ENCODE measurements at regions not wholly inside any gene's neighbourhood (a gene's known extent, or its start where the extent isn't known, plus 50 kb on each side); places are given as distances from the start of the nearest gene placed in this dataset.
A peak's percentile ranks its signal among the peaks of the same experiment; 100 is the strongest.
"Not testable (repeated sequence)": the region's sequence is repeated elsewhere in the genome, so short reads cannot be mapped to it uniquely, and the experiment has no call there.

DNA sequence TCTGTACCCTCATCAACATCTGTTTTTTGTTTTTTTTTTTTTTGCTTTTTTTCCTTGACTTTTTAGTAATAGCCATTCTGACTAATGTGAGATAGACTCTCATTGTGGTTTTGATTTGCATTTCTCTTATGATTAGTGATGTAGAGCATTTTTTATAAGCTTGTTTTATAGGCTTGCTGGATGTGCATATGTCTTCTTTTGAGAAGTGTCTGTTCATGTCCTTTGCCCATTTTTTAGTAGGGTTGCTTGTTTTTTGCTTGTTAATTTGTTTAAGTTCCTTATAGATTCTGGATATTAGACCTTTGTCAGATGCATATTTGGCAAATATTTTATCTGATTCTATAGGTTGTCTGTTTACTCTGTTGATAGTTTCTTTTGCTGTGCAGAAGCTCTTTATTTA lies 53.5 kb upstream of the FAR1 start:
- DNase-seq, POLR2A ChIA-PET, H3K27ac Mint-ChIP-seq, ATAC-seq, H3K4me1 Mint-ChIP-seq, H3K4me3 Mint-ChIP-seq: not testable (repeated sequence)
- Mint-ChIP-seq H3K36me3 (peaks cover 0 to 40% (median 7%) of the 10 kb centered on the region in 3 donors), H3K27me3 (peaks cover 4 to 11% (median 4%) of the 10 kb centered on the region in 5 donors), H3K9me3 (peaks cover 15 to 65% (median 50%) of the 10 kb centered on the region in 9 donors)

GRCh38 chr11:13608656-13609055 lies 59.8 kb upstream of the FAR1 start:
- ATAC-seq (no peak), DNase-seq (no peak)
- Mint-ChIP-seq H3K9me3 (peaks cover 0 to 6% (median 4%) of the 10 kb centered on the region in 9 donors), H3K36me3 (peaks cover 0 to 1% (median 0%) of the 10 kb centered on the region in 3 donors), H3K27me3 (peaks cover 0 to 12% (median 3%) of the 10 kb centered on the region in 5 donors), H3K27ac (no peak overlapping the region), H3K4me3 (no peak overlapping the region), H3K4me1 (no peaks in the 10 kb centered on the region)
- POLR2A ChIA-PET, result no interaction called here

GRCh38 chr11:13606701-13607100 lies 61.8 kb upstream of the FAR1 start:
- ATAC-seq (no peak), DNase-seq (no peak)
- H3K27me3 Mint-ChIP-seq, result peaks cover 0 to 13% (median 2%) of the 10 kb centered on the region in 5 donors
- H3K27ac Mint-ChIP-seq, result no peak overlapping the region
- H3K4me3 Mint-ChIP-seq, result no peak overlapping the region
- no peaks in the 10 kb centered on the region for H3K4me1 Mint-ChIP-seq
- H3K9me3 Mint-ChIP-seq, result no peaks in the 10 kb centered on the region
- H3K36me3 Mint-ChIP-seq, result no peaks in the 10 kb centered on the region
- POLR2A ChIA-PET, result no interaction called here

DNA sequence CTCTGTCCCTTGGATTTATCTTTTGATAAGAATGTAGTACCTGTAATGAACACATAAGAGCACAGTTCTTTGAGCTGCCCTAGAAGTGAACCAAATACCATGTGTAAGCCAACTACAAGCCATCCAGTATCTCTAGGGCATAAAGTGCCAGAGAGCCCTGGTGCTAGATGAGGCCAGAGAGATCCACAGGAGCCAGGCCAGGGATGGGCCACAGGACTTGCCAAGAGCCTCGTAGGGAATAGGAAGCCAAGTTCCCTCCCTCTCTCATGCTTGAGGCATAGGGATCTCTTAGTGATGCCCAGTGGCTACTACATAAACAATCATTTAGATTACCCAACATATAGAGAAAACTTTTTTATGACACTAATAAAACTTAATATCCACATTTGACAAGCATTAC lies 64.8 kb upstream of the FAR1 start:
- H3K36me3 Mint-ChIP-seq, result no peaks in the 10 kb centered on the region
- no peaks in the 10 kb centered on the region for H3K4me1 Mint-ChIP-seq
- H3K4me3 Mint-ChIP-seq, result no peak overlapping the region
- POLR2A ChIA-PET, result no interaction called here
- no peak overlapping the region for H3K27ac Mint-ChIP-seq
- H3K9me3 Mint-ChIP-seq, result no peaks in the 10 kb centered on the region
- ATAC-seq (no peak), DNase-seq (no peak)
- peaks cover 2 to 14% (median 9%) of the 10 kb centered on the region in 5 donors for H3K27me3 Mint-ChIP-seq

DNA sequence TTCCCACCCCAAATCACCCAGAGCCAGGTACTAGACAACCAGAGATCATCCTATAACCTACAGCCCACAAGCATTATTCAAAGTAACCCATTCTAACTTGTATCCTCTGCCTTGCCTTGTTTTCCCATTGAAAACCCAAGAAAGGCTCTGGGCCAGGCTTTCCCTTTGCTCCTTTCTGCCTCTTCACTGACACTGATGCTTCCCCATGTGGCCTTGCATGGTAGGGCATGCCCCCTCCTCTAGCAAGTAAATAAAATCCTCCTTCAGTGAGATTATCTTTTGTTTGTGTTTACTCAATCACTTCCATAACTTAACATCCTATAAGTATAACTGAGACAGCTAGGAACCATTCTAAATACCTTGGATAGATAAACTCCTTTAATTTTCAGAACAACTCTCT lies 65.6 kb upstream of the FAR1 start:
- no peaks in the 10 kb centered on the region for H3K4me1 Mint-ChIP-seq
- H3K27me3 Mint-ChIP-seq, result peaks cover 2 to 14% (median 8%) of the 10 kb centered on the region in 5 donors
- no peaks in the 10 kb centered on the region for H3K36me3 Mint-ChIP-seq
- POLR2A ChIA-PET, result no interaction called here
- no peak overlapping the region for H3K27ac Mint-ChIP-seq
- no peak for ATAC-seq
- DNase-seq, result no peak
- H3K9me3 Mint-ChIP-seq, result peaks cover 0 to 2% (median 0%) of the 10 kb centered on the region in 9 donors
- H3K4me3 Mint-ChIP-seq, result no peak overlapping the region

- peak overlapping the region in 1 of 10 donors; percentile 58 for H3K27ac Mint-ChIP-seq
These were observed 71.7 kb upstream of the FAR1 start for GRCh38 chr11:13596611-13597326.

DNA sequence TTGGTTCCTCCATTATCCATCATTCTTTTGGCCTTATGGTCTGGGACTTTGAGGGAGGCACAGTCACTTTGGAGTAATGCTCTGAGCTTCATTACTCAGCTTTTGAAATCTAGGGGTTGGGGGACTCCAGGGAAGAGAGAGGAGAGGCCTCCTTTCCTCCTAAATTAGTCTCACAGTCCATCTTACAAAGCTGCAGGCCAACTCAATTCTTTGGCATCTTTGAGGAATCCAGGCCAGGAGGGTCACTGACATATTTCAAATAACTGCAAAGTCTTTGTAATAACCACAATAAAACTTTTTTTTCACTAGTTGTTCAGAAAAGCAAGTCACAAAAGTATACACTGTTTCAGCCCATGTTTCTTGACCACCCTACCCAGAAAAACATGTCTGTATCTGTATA lies 73.3 kb upstream of the FAR1 start:
- DNase-seq, result no peak
- no peak overlapping the region for H3K4me3 Mint-ChIP-seq
- no peaks in the 10 kb centered on the region for H3K4me1 Mint-ChIP-seq
- no peak for ATAC-seq
- no peaks in the 10 kb centered on the region for H3K36me3 Mint-ChIP-seq
- H3K27me3 Mint-ChIP-seq, result peaks cover 0 to 15% (median 3%) of the 10 kb centered on the region in 5 donors
- POLR2A ChIA-PET, result no interaction called here
- peaks cover 2 to 31% (median 5%) of the 10 kb centered on the region in 9 donors for H3K9me3 Mint-ChIP-seq
- no peak overlapping the region for H3K27ac Mint-ChIP-seq

More at GRCh38 chr11:13596611-13597326, 71.7 kb upstream of the FAR1 start:
- DNase-seq, result no peak
- peaks cover 0 to 26% (median 3%) of the 10 kb centered on the region in 9 donors for H3K9me3 Mint-ChIP-seq
- ATAC-seq, result no peak
- POLR2A ChIA-PET, result no interaction called here
- H3K27me3 Mint-ChIP-seq, result peaks cover 2 to 29% (median 4%) of the 10 kb centered on the region in 5 donors
- H3K36me3 Mint-ChIP-seq, result no peaks in the 10 kb centered on the region
- no peak overlapping the region for H3K4me3 Mint-ChIP-seq
- no peaks in the 10 kb centered on the region for H3K4me1 Mint-ChIP-seq

- peaks cover 0 to 15% (median 8%) of the 10 kb centered on the region in 5 donors for H3K27me3 Mint-ChIP-seq
- POLR2A ChIA-PET, result no interaction called here
- ATAC-seq (no peak), DNase-seq (no peak)
- H3K27ac Mint-ChIP-seq, result no peak overlapping the region
- H3K4me1 Mint-ChIP-seq, result no peaks in the 10 kb centered on the region
- no peak overlapping the region for H3K4me3 Mint-ChIP-seq
- peaks cover 4 to 35% (median 14%) of the 10 kb centered on the region in 9 donors for H3K9me3 Mint-ChIP-seq
- no peaks in the 10 kb centered on the region for H3K36me3 Mint-ChIP-seq
These were observed 74.4 kb upstream of the FAR1 start for GRCh38 chr11:13594044-13594443.

- DNase-seq, result no peak
- no peak overlapping the region for H3K27ac Mint-ChIP-seq
- peaks cover 12 to 41% (median 24%) of the 10 kb centered on the region in 5 donors for H3K27me3 Mint-ChIP-seq
- POLR2A ChIA-PET, result no interaction called here
- peaks cover 0 to 49% (median 25%) of the 10 kb centered on the region in 9 donors for H3K9me3 Mint-ChIP-seq
- no peaks in the 10 kb centered on the region for H3K4me1 Mint-ChIP-seq
- H3K4me3 Mint-ChIP-seq, result no peak overlapping the region
- peaks cover 0 to 28% (median 7%) of the 10 kb centered on the region in 3 donors for H3K36me3 Mint-ChIP-seq
- ATAC-seq, result no peak
These were observed 82.8 kb upstream of the PTH start for GRCh38 chr11:13578514-13579140.

DNA sequence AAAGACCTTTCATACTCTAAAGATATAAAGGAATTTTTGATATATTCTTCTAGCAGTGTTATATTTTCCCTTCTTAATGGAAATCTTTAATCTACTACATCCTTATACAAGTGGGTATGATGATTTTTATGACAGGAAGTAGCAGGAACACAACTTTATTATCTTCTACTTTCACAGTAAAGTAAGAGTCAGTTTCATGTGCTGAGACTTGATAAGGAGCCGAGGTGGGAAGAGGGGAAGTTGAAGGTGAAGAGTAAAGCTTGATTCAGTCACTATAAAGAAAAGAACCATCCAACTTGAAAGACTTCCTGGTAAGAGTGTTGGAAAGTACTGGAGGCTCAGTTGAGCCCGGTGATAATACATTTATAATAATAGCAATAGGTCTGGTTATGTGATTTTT lies 82.1 kb upstream of the PTH start:
- POLR2A ChIA-PET, result no interaction called here
- Mint-ChIP-seq H3K27ac (no peak overlapping the region), H3K4me3 (no peak overlapping the region), H3K27me3 (peaks cover 12 to 43% (median 23%) of the 10 kb centered on the region in 5 donors), H3K4me1 (no peaks in the 10 kb centered on the region), H3K9me3 (peaks cover 0 to 50% (median 21%) of the 10 kb centered on the region in 9 donors), H3K36me3 (peaks cover 0 to 23% (median 7%) of the 10 kb centered on the region in 3 donors)
- no peak for DNase-seq
- ATAC-seq, result no peak

GRCh38 chr11:13576995-13577394 lies 81.2 kb upstream of the PTH start:
- Mint-ChIP-seq H3K4me1 (no peaks in the 10 kb centered on the region), H3K36me3 (peaks cover 0 to 23% (median 7%) of the 10 kb centered on the region in 3 donors), H3K27ac (no peak overlapping the region), H3K9me3 (peaks cover 0 to 57% (median 23%) of the 10 kb centered on the region in 9 donors), H3K27me3 (peaks cover 15 to 52% (median 23%) of the 10 kb centered on the region in 5 donors), H3K4me3 (no peak overlapping the region)
- no peak for DNase-seq
- POLR2A ChIA-PET, result no interaction called here
- no peak for ATAC-seq

DNA sequence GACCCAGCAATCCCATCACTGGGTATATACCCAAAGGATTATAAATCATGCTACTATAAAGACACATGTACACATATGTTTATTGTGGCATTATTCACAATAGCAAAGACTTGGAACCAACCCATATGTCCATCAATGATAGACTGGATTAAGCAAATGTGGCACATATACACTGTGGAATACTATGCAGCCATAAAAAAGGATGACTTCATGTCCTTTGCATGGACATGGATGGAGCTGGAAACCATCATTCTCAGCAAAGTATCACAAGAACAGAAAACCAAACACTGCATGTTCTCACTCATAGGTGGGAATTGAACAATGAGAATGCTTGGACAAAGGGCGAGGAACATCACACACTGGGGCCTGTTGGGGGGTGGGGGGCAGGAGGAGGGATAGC lies 79.6 kb upstream of the PTH start:
- ATAC-seq, DNase-seq, H3K27ac Mint-ChIP-seq, H3K4me1 Mint-ChIP-seq, H3K4me3 Mint-ChIP-seq, POLR2A ChIA-PET: not testable (repeated sequence)
- peaks cover 9 to 52% (median 21%) of the 10 kb centered on the region in 5 donors for H3K27me3 Mint-ChIP-seq
- peaks cover 0 to 56% (median 7%) of the 10 kb centered on the region in 9 donors for H3K9me3 Mint-ChIP-seq
- H3K36me3 Mint-ChIP-seq, result peaks cover 0 to 11% (median 1%) of the 10 kb centered on the region in 3 donors

- peaks cover 0 to 2% (median 0%) of the 10 kb centered on the region in 4 donors for H3K4me1 Mint-ChIP-seq
- no peak overlapping the region for H3K4me3 Mint-ChIP-seq
- H3K27me3 Mint-ChIP-seq, result peaks cover 10 to 47% (median 29%) of the 10 kb centered on the region in 5 donors
- H3K36me3 Mint-ChIP-seq, result peaks cover 0 to 21% (median 0%) of the 10 kb centered on the region in 3 donors
- H3K27ac Mint-ChIP-seq, result no peak overlapping the region
- ATAC-seq (no peak), DNase-seq (no peak)
- POLR2A ChIA-PET, result no interaction called here
- peaks cover 0 to 23% (median 6%) of the 10 kb centered on the region in 9 donors for H3K9me3 Mint-ChIP-seq
These were observed 71.8 kb upstream of the PTH start for GRCh38 chr11:13567551-13567950.
